DMS79 treated with DMSO at 0.1 percent for 48 hours (cell line): ENCODE measurements at regions not wholly inside any gene's neighbourhood (a gene's known extent, or its start where the extent isn't known, plus 50 kb on each side); places are given as distances from the start of the nearest gene placed in this dataset.

Experiments
- DNase-seq: peaks from one replicate; lab custom pipeline; 2025; lab: John Stamatoyannopoulos, UW

DNA sequence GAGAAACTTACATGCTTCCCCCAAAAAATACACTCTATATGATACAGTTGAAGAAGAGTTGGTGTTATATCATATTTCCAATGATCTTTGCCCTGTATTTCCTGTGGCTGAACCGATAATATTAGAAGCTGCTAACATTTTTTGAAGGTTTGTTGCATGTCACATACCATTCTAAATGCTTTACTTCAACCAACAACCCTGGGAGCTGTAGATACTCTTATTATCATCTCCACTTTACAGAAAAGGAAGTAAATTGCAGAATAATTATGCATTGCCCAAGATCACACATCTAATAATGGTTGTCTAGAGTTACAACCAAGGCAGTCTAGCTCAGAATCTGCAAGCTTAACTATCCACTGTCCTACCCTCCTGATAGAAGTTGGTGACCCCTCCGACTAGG is 182.8 kb downstream of the NUAK1 start:
- no peak for DNase-seq

- peak; percentile 48 for DNase-seq
These were observed 181.9 kb downstream of the NUAK1 start for GRCh38 chr12:105956662-105957457.

GRCh38 chr12:105960319-105961083 is 178.3 kb downstream of the NUAK1 start:
- peak; percentile 65 for DNase-seq

DNA sequence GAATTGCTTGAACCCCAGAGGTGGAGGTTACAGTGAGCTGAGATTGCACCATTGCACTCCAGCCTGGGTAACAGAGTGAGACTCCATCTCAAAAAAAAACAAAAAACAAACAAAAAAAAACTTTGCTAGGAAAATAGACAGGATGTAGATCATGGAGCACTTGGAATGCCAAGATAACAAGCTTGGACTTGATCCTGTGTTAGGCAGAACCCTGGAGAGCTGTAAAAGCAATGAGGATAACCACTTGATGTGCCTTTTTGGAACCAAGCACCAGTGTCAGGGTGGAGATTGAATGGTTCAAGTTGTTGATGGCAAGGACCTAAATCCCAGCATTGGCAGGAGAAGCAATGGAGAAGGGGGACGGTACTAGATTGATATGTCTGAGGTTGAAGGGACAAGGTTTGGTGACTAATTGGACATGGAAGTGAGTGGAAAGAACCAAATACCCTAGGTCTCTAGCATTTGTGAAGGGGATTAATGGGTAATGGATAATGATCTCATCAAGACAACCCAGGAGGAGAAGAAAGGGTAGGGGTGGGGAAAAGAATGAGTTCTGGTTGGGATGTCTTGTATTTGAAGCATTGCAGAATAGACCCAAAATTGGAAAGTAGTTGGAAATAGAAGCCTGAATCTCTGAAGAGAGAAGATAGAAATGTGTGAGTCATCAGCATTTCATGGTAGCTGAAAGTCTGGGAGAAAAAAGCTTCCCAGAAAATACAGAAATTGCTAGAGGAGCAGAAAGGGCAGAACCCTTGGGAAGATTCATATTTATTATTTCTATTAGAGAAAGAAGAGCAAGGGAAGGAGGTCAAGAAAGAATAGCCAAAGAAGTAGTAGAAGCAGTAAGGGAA is 176.7 kb downstream of the NUAK1 start:
- peak; percentile 54 for DNase-seq

DNA sequence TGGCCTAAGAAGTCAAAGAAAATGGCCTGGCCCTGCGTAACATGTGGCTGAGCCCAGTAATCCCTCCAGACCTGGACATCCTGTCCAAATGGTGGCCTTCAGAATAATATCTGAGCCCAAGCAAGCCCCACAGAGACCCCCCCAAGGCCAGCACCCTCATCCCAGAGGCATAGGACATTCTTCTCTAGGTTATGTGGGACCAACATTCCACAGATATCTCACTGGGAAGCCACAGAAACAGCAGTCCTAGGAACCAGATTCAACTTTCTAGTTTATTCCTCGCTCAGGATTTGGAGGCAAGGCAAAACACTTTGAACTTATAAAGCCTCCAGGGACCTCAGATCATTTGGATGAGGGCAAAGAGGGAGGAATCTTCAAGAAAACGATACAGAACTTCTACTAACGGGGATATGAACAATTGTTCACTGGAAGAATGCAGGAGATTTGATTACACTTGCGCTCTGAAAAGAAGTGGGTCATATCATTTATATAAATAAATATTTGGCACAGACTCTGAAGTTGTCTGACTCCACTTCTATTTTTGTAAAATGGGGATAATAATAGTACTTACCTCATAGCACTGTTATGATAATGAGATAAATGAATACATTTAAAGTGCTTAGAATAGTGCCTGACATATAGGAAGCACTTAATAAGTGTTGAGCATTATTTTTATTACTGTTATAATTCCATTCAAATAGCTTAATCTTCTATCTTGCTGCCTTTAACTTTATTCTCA is 171.5 kb downstream of the NUAK1 start:
- DNase-seq: no peak

DNA sequence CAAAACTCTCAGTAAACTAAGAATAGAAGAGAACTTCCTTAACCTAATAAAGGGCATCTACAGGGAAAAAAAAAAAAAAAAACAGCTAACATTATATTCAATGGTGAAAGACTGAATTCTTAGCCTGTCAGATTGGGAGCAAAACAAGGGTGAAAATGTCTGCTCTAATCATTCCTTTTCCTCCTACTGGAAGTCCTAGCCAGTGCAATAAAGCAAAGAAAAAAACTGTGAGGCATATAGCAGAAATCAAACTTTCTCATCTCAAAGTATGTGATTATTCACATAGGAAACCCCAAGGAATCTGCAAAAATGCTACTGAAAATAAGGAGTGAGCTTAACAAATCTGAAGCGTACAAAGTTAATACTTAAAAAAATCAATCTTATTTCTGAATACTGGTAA is 170.7 kb downstream of the NUAK1 start:
- no peak for DNase-seq

DNA sequence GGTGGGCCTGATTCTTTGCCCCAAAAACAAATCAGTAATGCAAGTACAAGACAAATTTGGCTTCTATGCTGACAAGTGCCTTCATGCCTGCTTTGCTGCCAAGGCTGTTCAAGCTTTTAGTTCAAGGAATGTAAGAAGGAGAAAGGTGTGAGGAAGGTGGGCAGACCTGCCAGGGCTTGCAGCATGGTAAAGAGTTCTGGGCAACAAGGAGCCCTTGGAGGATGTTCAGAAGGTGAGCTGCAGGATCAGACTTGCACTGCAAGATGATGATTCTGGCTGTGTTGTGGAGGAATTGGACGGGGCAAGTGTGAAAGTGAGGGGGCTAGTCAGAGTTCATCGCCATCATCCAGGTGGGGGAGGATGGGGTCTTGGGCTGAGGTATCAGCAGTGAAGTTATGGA is 167.9 kb downstream of the NUAK1 start:
- DNase-seq: peak; percentile 80

- no peak for DNase-seq
These were observed 164.0 kb downstream of the NUAK1 start for GRCh38 chr12:105974738-105975137.

GRCh38 chr12:105975351-105975750 is 163.4 kb downstream of the NUAK1 start:
- DNase-seq: no peak

DNA sequence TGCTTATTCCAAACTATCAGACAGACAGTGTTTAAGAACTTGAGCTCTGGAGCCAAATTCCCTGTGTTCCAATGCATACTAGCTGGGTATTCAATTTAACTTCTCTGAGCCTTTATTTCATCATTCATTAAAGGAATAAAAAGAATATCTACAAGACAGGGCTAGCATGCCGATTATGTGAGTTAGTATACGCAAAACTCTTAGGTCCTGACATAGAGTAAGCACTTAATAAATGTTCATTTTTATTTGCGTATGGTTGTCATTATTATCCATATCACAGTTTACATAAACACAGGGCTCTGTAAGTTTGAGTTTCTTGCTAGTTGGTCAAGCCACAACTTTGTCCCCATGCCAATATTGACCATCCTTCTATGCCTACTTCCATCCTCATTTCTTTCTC is 161.5 kb downstream of the NUAK1 start:
- no peak for DNase-seq

GRCh38 chr12:105977652-105978051 is 161.1 kb downstream of the NUAK1 start:
- DNase-seq: no peak

GRCh38 chr12:105978276-105978675 is 160.5 kb downstream of the NUAK1 start:
- no peak for DNase-seq

DNA sequence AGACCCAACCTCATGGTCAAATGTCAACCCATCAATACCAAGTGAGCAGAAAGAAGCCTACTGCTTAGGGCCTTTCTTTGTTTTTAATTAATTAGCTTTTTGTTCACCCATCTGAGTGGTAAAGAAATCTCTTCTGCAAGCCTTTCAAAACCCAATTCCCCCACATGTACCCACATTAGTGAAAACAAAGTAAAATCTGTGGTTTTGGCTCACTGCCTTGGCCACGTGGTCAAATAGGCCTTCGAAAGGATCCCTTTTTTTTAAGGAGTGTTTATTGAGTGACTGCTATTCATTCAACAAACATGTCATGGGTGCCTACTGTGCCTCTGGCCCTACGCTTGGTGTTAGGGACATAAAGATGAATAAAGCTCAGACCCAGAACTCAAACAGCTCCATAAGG is 160.1 kb downstream of the NUAK1 start:
- no peak for DNase-seq

- no peak for DNase-seq
These were observed 158.7 kb downstream of the NUAK1 start for GRCh38 chr12:105980085-105980484.

DNA sequence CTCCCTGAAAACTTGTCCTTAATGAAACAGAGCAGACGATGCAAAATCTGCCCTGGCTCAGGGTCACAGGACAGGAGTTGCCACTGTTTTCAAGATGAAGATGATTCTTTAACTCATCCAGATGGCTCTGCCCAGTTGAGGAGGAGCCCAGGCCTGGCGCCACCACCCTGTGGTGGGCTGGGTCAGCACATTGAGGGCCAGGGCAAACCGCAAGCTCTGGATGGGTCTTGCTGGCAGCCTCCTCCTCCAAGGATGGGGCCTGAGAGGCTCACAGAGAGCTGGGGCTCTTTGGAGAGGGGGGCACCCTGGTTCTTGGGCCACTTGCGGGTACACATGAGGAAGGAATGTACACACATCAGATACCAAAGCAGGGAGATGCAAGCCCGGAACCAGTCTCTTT is 158.2 kb downstream of the NUAK1 start:
- no peak for DNase-seq

GRCh38 chr12:105982022-105982421 is 156.7 kb downstream of the NUAK1 start:
- peak; percentile 80 for DNase-seq

GRCh38 chr12:105983622-105984320 is 155.0 kb downstream of the NUAK1 start:
- DNase-seq: no peak

- no peak for DNase-seq
These were observed 153.4 kb downstream of the NUAK1 start for GRCh38 chr12:105985383-105985782.

DNA sequence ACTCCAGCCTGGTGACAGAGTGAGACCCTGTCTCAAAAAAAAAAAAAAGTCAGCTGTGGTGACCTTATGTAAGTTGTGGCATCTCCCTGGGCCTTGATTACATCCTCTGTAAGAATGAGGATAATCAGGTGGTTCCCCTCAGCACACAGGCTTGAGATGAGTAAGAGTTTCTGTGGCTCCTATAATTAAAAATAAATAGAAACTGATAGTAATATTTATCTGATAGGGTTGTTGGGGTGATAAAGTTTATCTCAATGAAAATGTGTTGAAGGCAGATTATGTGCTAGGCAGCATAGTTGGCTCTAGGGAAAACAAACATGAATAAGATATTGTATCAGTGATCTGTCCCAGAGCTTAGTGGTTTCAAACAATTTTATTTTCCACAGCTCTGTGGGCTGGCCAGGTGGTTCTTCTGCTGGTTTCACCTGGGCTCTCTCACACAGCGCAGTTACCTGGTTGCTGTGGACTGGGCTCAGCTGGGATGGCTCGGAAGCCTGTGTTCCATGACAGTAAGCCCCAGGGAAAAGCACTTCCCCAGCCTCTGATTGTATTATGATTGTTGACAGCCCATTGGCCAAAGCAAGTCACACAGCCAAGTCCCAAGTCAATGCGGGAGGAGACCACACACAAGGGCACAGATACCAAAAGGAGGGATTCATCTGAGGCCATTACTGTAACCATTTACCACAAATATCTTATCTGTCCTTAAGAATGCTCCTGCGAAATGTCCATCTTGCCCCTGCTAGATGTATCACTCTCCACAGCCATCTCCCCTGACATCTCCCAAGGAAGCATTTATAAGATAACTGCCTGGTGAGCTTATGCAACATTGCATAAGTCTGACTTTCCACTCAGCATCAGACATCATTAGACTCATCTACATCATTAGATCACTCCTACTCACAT is 151.7 kb downstream of the NUAK1 start:
- no peak for DNase-seq

DNA sequence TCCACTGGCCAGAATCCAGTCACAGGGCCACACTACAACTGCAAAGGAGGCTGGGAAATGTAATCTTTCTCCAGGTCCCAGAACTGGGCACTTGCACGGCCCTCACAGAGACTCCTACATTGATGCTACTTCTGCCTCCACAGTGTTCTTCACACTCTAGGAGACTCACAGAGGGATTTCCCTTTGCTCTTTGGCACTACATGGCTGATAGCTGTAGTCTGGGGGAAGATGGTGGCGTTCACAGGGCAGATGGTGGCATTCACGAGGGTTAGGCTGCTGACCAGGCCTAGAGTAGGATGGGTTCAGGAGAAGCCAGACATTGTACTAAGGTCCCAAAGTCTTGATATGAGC is 151.1 kb downstream of the NUAK1 start:
- DNase-seq: no peak
